ENCODE measurements at regions not wholly inside any gene's neighbourhood (a gene's known extent, or its start where the extent isn't known, plus 50 kb on each side); places are given as distances from the start of the nearest gene placed in this dataset.

- Histone ChIP-seq H3K27ac (ENCODE audit: low read depth, low read length) (no peak overlapping the region), H3K27me3 (ENCODE audit: insufficient read depth, low read length) (no peaks in the 10 kb centered on the region), H3K9ac (ENCODE audit: low read depth, low read length) (no peak overlapping the region), H3K36me3 (ENCODE audit: insufficient read depth, low read length) (no peaks in the 10 kb centered on the region), H3K4me3 (ENCODE audit: low read length) (no peak overlapping the region), H3K9me3 (ENCODE audit: insufficient read depth, low read depth, low read length) (no peaks in the 10 kb centered on the region), H3K4me1 (ENCODE audit: insufficient read depth, low read length) (no peaks in the 10 kb centered on the region)
- no CpG with 5 or more reads among the region's 2 CpGs for WGBS
Observed at GRCh38 chrX:30950391-30950790, 61.3 kb upstream of the TAB3 start.

GRCh38 chrX:30949554-30949953 lies 60.5 kb upstream of the TAB3 start:
- H3K9me3 ChIP-seq (ENCODE audit: insufficient read depth, low read depth, low read length) = no peaks in the 10 kb centered on the region
- no peak overlapping the region for H3K27ac ChIP-seq (ENCODE audit: low read depth, low read length)
- H3K4me1 ChIP-seq (ENCODE audit: insufficient read depth, low read length) = no peaks in the 10 kb centered on the region
- no peaks in the 10 kb centered on the region for H3K27me3 ChIP-seq (ENCODE audit: insufficient read depth, low read length)
- H3K36me3 ChIP-seq (ENCODE audit: insufficient read depth, low read length) = no peaks in the 10 kb centered on the region
- H3K4me3 ChIP-seq (ENCODE audit: low read length) = no peak overlapping the region
- no peak overlapping the region for H3K9ac ChIP-seq (ENCODE audit: low read depth, low read length)
- 85% methylated on average over 4 of the region's 4 CpGs for WGBS

GRCh38 chrX:30948626-30949025 lies 59.6 kb upstream of the TAB3 start:
- H3K27me3 ChIP-seq (ENCODE audit: insufficient read depth, low read length) = no peaks in the 10 kb centered on the region
- no peaks in the 10 kb centered on the region for H3K4me1 ChIP-seq (ENCODE audit: insufficient read depth, low read length)
- H3K27ac ChIP-seq (ENCODE audit: low read depth, low read length) = no peak overlapping the region
- H3K9me3 ChIP-seq (ENCODE audit: insufficient read depth, low read depth, low read length) = no peaks in the 10 kb centered on the region
- H3K9ac ChIP-seq (ENCODE audit: low read depth, low read length) = no peak overlapping the region
- H3K4me3 ChIP-seq (ENCODE audit: low read length) = no peak overlapping the region
- 89% methylated on average over 3 of the region's 3 CpGs for WGBS
- H3K36me3 ChIP-seq (ENCODE audit: insufficient read depth, low read length) = no peaks in the 10 kb centered on the region

GRCh38 chrX:30948051-30948450 lies 59.0 kb upstream of the TAB3 start:
- WGBS = 92% methylated on average over 1 of the region's 2 CpGs
- Histone ChIP-seq H3K4me1 (ENCODE audit: insufficient read depth, low read length) (no peaks in the 10 kb centered on the region), H3K27ac (ENCODE audit: low read depth, low read length) (no peak overlapping the region), H3K4me3 (ENCODE audit: low read length) (no peak overlapping the region), H3K9ac (ENCODE audit: low read depth, low read length) (no peak overlapping the region), H3K36me3 (ENCODE audit: insufficient read depth, low read length) (no peaks in the 10 kb centered on the region), H3K27me3 (ENCODE audit: insufficient read depth, low read length) (no peaks in the 10 kb centered on the region), H3K9me3 (ENCODE audit: insufficient read depth, low read depth, low read length) (no peaks in the 10 kb centered on the region)

- Histone ChIP-seq H3K4me1 (ENCODE audit: insufficient read depth, low read length) (no peaks in the 10 kb centered on the region), H3K4me3 (ENCODE audit: low read length) (no peak overlapping the region), H3K9me3 (ENCODE audit: insufficient read depth, low read depth, low read length) (no peaks in the 10 kb centered on the region), H3K9ac (ENCODE audit: low read depth, low read length) (no peak overlapping the region), H3K36me3 (ENCODE audit: insufficient read depth, low read length) (no peaks in the 10 kb centered on the region), H3K27me3 (ENCODE audit: insufficient read depth, low read length) (no peaks in the 10 kb centered on the region), H3K27ac (ENCODE audit: low read depth, low read length) (no peak overlapping the region)
Observed at GRCh38 chrX:30943984-30944383, 54.9 kb upstream of the TAB3 start.

- Histone ChIP-seq H3K36me3 (ENCODE audit: insufficient read depth, low read length) (no peaks in the 10 kb centered on the region), H3K27me3 (ENCODE audit: insufficient read depth, low read length) (no peaks in the 10 kb centered on the region), H3K4me3 (ENCODE audit: low read length) (no peak overlapping the region), H3K9me3 (ENCODE audit: insufficient read depth, low read depth, low read length) (no peaks in the 10 kb centered on the region), H3K9ac (ENCODE audit: low read depth, low read length) (no peak overlapping the region), H3K4me1 (ENCODE audit: insufficient read depth, low read length) (no peaks in the 10 kb centered on the region), H3K27ac (ENCODE audit: low read depth, low read length) (no peak overlapping the region)
- WGBS = 93% methylated on average over 1 of the region's 1 CpG
Observed at GRCh38 chrX:30941898-30942297, 52.8 kb upstream of the TAB3 start.

GRCh38 chrX:30939928-30940327 lies 50.9 kb upstream of the TAB3 start:
- no peaks in the 10 kb centered on the region for H3K36me3 ChIP-seq (ENCODE audit: insufficient read depth, low read length)
- WGBS = 86% methylated on average over 3 of the region's 4 CpGs
- no peaks in the 10 kb centered on the region for H3K4me1 ChIP-seq (ENCODE audit: insufficient read depth, low read length)
- no peak overlapping the region for H3K9ac ChIP-seq (ENCODE audit: low read depth, low read length)
- H3K9me3 ChIP-seq (ENCODE audit: insufficient read depth, low read depth, low read length) = no peaks in the 10 kb centered on the region
- no peak overlapping the region for H3K4me3 ChIP-seq (ENCODE audit: low read length)
- no peaks in the 10 kb centered on the region for H3K27me3 ChIP-seq (ENCODE audit: insufficient read depth, low read length)
- no peak overlapping the region for H3K27ac ChIP-seq (ENCODE audit: low read depth, low read length)
